ENCODE measurements at regions not wholly inside any gene's neighbourhood (a gene's known extent, or its start where the extent isn't known, plus 50 kb on each side); places are given as distances from the start of the nearest gene placed in this dataset.

DNA sequence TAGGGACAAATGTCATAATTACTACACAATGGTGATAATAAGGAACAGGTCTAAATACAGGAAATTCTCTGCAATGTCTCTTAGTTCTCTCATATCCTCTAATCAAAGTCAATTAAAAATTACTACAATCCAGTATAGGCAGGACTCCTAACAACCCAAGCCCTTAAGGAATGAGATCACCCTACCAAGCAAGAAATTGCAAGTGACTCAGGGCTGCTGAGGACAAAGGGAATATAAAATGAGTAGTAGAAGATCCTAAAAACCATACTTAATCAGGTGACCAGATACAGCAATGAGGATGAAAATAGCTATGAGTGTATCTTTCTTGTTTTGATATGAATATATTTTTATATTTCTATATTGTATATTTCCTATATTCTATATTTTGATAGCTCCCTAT, 250.0 kb upstream of the DCC start:
- no peaks in the 10 kb centered on the region for H4K20me1 ChIP-seq (ENCODE audit: insufficient read depth)
- no peak overlapping the region for H3K4me2 ChIP-seq (ENCODE audit: low read length)
- DNase-seq (ENCODE audit: low read depth, low spot score) (no peak), ATAC-seq (no peak)
- no peaks in the 10 kb centered on the region for H3K9me2 ChIP-seq (ENCODE audit: insufficient read depth)
- peaks cover 5 to 15% of the 10 kb centered on the region in 2 experiments; a peak in 2 of 4 replicates for H3K9me3 ChIP-seq (ENCODE audit: control insufficient read depth in 1 of 2, insufficient read depth in 1 of 2, low read depth in 1 of 2, low read length in 2 of 2)
- no peak overlapping the region for H3K27ac ChIP-seq (ENCODE audit: low read depth, low read length)
- H3K4me3 ChIP-seq (replicated peaks in 1 of 2; ENCODE audit: low read depth in 1 of 2, low read length in 2 of 2) = no peak overlapping the region
- H2AFZ ChIP-seq (ENCODE audit: low read depth, low read length, poor library complexity, severe bottlenecking) = no peak overlapping the region
- no peak overlapping the region for H3K9ac ChIP-seq (ENCODE audit: low read length)
- POLR2A ChIA-PET = no interaction called here
- no peaks in the 10 kb centered on the region for H3K79me2 ChIP-seq (ENCODE audit: insufficient read depth, low read length)
- no peaks in the 10 kb centered on the region for H3K27me3 ChIP-seq (ENCODE audit: insufficient read depth, low read length)
- RAD21 ChIA-PET (ENCODE audit: low non-redundant PET in 1 of 2, low total read pairs in 2 of 2, uncharacterized antibody in 2 of 2, unreplicated experiment in 2 of 2) = no interaction called here
- CTCF ChIA-PET = no interaction called here
- H3K36me3 ChIP-seq (ENCODE audit: control insufficient read depth in 1 of 2, insufficient read depth in 2 of 2, low read length in 2 of 2) = no peaks in the 10 kb centered on the region
- intact Hi-C loops (cut with micrococcal nuclease) = no loop called here
- TF ChIP-seq ZNF274 (IDR thresholded peaks at IDR 0.05; ENCODE audit: low read depth, low read length) (no peak), SP1 (IDR thresholded peaks at IDR 0.05; ENCODE audit: low read depth) (no peak), CBX3 (IDR thresholded peaks at IDR 0.05; ENCODE audit: low read depth) (no peak), ELF1 (IDR thresholded peaks at IDR 0.05; ENCODE audit: borderline replicate concordance, low read depth) (no peak)
- BruUV-seq (replicated peaks) = no TSS peak
- H3K4me1 ChIP-seq (ENCODE audit: control insufficient read depth in 1 of 2, insufficient read depth in 2 of 2, low read length in 2 of 2) = no peaks in the 10 kb centered on the region

DNA sequence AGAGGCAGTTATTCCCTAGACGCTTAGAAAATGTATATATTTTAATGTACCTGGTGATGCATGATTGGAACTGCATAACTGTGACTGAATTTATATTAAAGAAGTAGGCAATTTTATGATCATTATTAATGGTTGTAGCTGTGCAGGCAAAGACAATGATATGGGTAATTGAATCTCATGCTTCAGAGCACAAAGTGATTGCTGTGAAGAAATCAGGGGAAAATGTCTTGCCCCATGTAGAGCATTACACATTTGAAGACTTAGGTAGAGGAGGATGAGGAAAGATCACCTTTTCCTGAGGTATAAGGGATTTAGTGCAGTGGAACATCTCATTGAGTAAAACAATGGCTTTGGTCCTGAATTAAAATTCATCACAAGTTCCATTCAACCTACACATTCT, 246.8 kb upstream of the DCC start:
- H3K9me2 ChIP-seq (ENCODE audit: insufficient read depth) = no peaks in the 10 kb centered on the region
- no peaks in the 10 kb centered on the region for H3K4me1 ChIP-seq (ENCODE audit: control insufficient read depth in 1 of 2, insufficient read depth in 2 of 2, low read length in 2 of 2)
- BruUV-seq (replicated peaks) = no TSS peak
- no peak overlapping the region for H3K4me3 ChIP-seq (replicated peaks in 1 of 2; ENCODE audit: low read depth in 1 of 2, low read length in 2 of 2)
- TF ChIP-seq ZFX (IDR thresholded peaks at IDR 0.05) (no peak), RAD21 (IDR thresholded peaks at IDR 0.05; ENCODE audit: low read depth) (no peak)
- ChIA-PET CTCF (no interaction called here), POLR2A (no interaction called here), RAD21 (ENCODE audit: low non-redundant PET in 1 of 2, low total read pairs in 2 of 2, uncharacterized antibody in 2 of 2, unreplicated experiment in 2 of 2) (no interaction called here)
- no peaks in the 10 kb centered on the region for H3K27me3 ChIP-seq (ENCODE audit: insufficient read depth, low read length)
- ATAC-seq (no peak), DNase-seq (ENCODE audit: low read depth, low spot score) (no peak)
- H3K79me2 ChIP-seq (ENCODE audit: insufficient read depth, low read length) = no peaks in the 10 kb centered on the region
- peaks cover 3 to 16% of the 10 kb centered on the region in 2 experiments; a peak in 2 of 4 replicates for H3K9me3 ChIP-seq (ENCODE audit: control insufficient read depth in 1 of 2, insufficient read depth in 1 of 2, low read depth in 1 of 2, low read length in 2 of 2)
- H2AFZ ChIP-seq (ENCODE audit: low read depth, low read length, poor library complexity, severe bottlenecking) = no peak overlapping the region
- H3K4me2 ChIP-seq (ENCODE audit: low read length) = no peak overlapping the region
- no peaks in the 10 kb centered on the region for H4K20me1 ChIP-seq (ENCODE audit: insufficient read depth)
- H3K27ac ChIP-seq (ENCODE audit: low read depth, low read length) = no peak overlapping the region
- intact Hi-C loops (cut with micrococcal nuclease) = no loop called here
- no peak overlapping the region for H3K9ac ChIP-seq (ENCODE audit: low read length)
- no peaks in the 10 kb centered on the region for H3K36me3 ChIP-seq (ENCODE audit: control insufficient read depth in 1 of 2, insufficient read depth in 2 of 2, low read length in 2 of 2)

All from HCT116 (cell line).